ENCODE measurements at regions not wholly inside any gene's neighbourhood (a gene's known extent, or its start where the extent isn't known, plus 50 kb on each side); places are given as distances from the start of the nearest gene placed in this dataset.

DNA sequence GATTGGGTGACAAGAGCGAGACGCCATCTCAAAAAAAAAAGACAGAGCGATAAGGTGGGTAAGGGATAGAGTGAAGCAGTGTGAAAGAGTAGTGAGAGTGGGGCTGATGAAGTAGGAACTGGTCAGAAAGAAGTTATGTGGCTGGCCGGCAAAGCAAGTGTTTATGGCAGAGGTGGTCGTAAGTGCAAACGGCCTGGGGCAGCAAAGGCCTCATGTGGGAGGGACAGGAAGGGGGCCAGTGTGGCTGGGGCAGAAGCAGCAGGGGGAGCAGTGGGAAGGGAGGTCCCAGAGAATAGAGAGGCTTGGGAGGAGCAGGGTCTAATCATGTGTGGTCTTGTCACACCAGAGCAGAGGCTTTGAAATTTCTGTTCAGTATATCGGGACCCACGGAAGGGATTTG is 186.2 kb downstream of the HS3ST3B1 start (continued):
- no peak for TF ChIP-seq CHD7 (IDR thresholded peaks at IDR 0.05; ENCODE audit: insufficient replicate concordance, low read length)
- no peak for TF ChIP-seq BRCA1 (IDR thresholded peaks at IDR 0.05; ENCODE audit: low read depth, low read length)
- no peak for TF ChIP-seq JUN (IDR thresholded peaks at IDR 0.05; ENCODE audit: low read depth, low read length)
- TF ChIP-seq, protein P1, sequence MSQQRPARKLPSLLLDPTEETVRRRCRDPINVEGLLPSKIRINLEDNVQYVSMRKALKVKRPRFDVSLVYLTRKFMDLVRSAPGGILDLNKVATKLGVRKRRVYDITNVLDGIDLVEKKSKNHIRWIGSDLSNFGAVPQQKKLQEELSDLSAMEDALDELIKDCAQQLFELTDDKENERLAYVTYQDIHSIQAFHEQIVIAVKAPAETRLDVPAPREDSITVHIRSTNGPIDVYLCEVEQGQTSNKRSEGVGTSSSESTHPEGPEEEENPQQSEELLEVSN (IDR thresholded peaks at IDR 0.05): no peak
- TF ChIP-seq, protein P2, sequence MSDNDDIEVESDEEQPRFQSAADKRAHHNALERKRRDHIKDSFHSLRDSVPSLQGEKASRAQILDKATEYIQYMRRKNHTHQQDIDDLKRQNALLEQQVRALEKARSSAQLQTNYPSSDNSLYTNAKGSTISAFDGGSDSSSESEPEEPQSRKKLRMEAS (IDR thresholded peaks at IDR 0.05): no peak

Data from H1 (cell line).